ENCODE measurements at regions not wholly inside any gene's neighbourhood (a gene's known extent, or its start where the extent isn't known, plus 50 kb on each side); places are given as distances from the start of the nearest gene placed in this dataset.

GRCh38 chr5:166881802-166882201 lies 1409.6 kb upstream of the WWC1 start:
- in situ Hi-C loops (cut with MboI; ENCODE audit: low sequenced_read_pairs in 4 of 4): no loop called here
- intact Hi-C loops (cut with DNase I; ENCODE audit: low total_unique reads): no loop called here
- ATAC-seq: no peak
- DNase-seq: no peak
- TF ChIP-seq POLR2A (IDR thresholded peaks at IDR 0.05) (no peak), CTCF (IDR thresholded peaks at IDR 0.05 in 4 of 5, conservative IDR thresholded peaks at IDR 0.05 in 1 of 5) (no peak)
- H3K4me1 ChIP-seq: no peaks in the 10 kb centered on the region
- H3K27ac ChIP-seq: no peak overlapping the region
- H3K4me3 ChIP-seq: no peak overlapping the region
- H3K27me3 ChIP-seq: no peaks in the 10 kb centered on the region
- no peaks in the 10 kb centered on the region for H3K9me3 ChIP-seq
- no peaks in the 10 kb centered on the region for H3K36me3 ChIP-seq

- intact Hi-C loops (cut with DNase I; ENCODE audit: low total_unique reads) (no loop called here), in situ Hi-C loops (cut with MboI; ENCODE audit: low sequenced_read_pairs in 4 of 4) (no loop called here)
- no peaks in the 10 kb centered on the region for H3K9me3 ChIP-seq
Measured at GRCh38 chr5:166883016-166883415, 1408.4 kb upstream of the WWC1 start.

GRCh38 chr5:166898166-166898565 lies 1393.3 kb upstream of the WWC1 start:
- H3K27me3 ChIP-seq: no peaks in the 10 kb centered on the region
- H3K9me3 ChIP-seq: no peaks in the 10 kb centered on the region
- ATAC-seq: no peak
- no peak for DNase-seq
- TF ChIP-seq CTCF (IDR thresholded peaks at IDR 0.05 in 4 of 5, conservative IDR thresholded peaks at IDR 0.05 in 1 of 5) (no peak), POLR2A (IDR thresholded peaks at IDR 0.05) (no peak)
- H3K4me1 ChIP-seq: no peaks in the 10 kb centered on the region
- no peak overlapping the region for H3K4me3 ChIP-seq
- intact Hi-C loops (cut with DNase I; ENCODE audit: low total_unique reads): no loop called here
- H3K36me3 ChIP-seq: no peaks in the 10 kb centered on the region
- H3K27ac ChIP-seq: no peak overlapping the region
- in situ Hi-C loops (cut with MboI; ENCODE audit: low sequenced_read_pairs in 4 of 4): no loop called here

More at GRCh38 chr5:166883016-166883415, 1408.4 kb upstream of the WWC1 start:
- no peak overlapping the region for H3K27ac ChIP-seq
- DNase-seq (no peak), ATAC-seq (no peak)
- H3K4me3 ChIP-seq: no peak overlapping the region
- no peaks in the 10 kb centered on the region for H3K27me3 ChIP-seq
- no peak for TF ChIP-seq POLR2A (IDR thresholded peaks at IDR 0.05)
- H3K4me1 ChIP-seq: no peaks in the 10 kb centered on the region
- H3K36me3 ChIP-seq: no peaks in the 10 kb centered on the region

GRCh38 chr5:166899343-166899742 lies 1392.1 kb upstream of the WWC1 start:
- no peak for TF ChIP-seq CTCF (IDR thresholded peaks at IDR 0.05 in 4 of 5, conservative IDR thresholded peaks at IDR 0.05 in 1 of 5)
- no peak for TF ChIP-seq POLR2A (IDR thresholded peaks at IDR 0.05)
- ATAC-seq: no peak
- Histone ChIP-seq H3K27me3 (no peaks in the 10 kb centered on the region), H3K4me3 (no peak overlapping the region), H3K27ac (no peak overlapping the region), H3K36me3 (no peaks in the 10 kb centered on the region), H3K9me3 (no peaks in the 10 kb centered on the region), H3K4me1 (no peaks in the 10 kb centered on the region)
- DNase-seq: no peak
- in situ Hi-C loops (cut with MboI; ENCODE audit: low sequenced_read_pairs in 4 of 4) (no loop called here), intact Hi-C loops (cut with DNase I; ENCODE audit: low total_unique reads) (no loop called here)

- in situ Hi-C loops (cut with MboI; ENCODE audit: low sequenced_read_pairs in 4 of 4): no loop called here
- intact Hi-C loops (cut with DNase I; ENCODE audit: low total_unique reads): no loop called here
- H3K27ac ChIP-seq: no peak overlapping the region
- DNase-seq (no peak), ATAC-seq (no peak)
- H3K27me3 ChIP-seq: no peaks in the 10 kb centered on the region
- H3K4me1 ChIP-seq: no peaks in the 10 kb centered on the region
- no peak overlapping the region for H3K4me3 ChIP-seq
- no peaks in the 10 kb centered on the region for H3K36me3 ChIP-seq
- TF ChIP-seq POLR2A (IDR thresholded peaks at IDR 0.05): no peak
- no peak for TF ChIP-seq CTCF (IDR thresholded peaks at IDR 0.05 in 4 of 5, conservative IDR thresholded peaks at IDR 0.05 in 1 of 5)
- H3K9me3 ChIP-seq: no peaks in the 10 kb centered on the region
Measured at GRCh38 chr5:166904571-166904970, 1386.9 kb upstream of the WWC1 start.

Measured in gastrocnemius medialis (tissue), 4 donors.